Skeletal muscle cell (primary cell): ENCODE measurements at regions not wholly inside any gene's neighbourhood (a gene's known extent, or its start where the extent isn't known, plus 50 kb on each side); places are given as distances from the start of the nearest gene placed in this dataset.

Experiments used
- DNase-seq: peaks from one replicate; pipeline ENCODE4 v3.0.0-alpha.2; 2010; ENCODE audit warnings: low read depth
- H3K4me3 ChIP-seq: 2 replicates; pipeline ENCODE4 v1.5.1; 2011; ENCODE audit warnings: low read depth, mild to moderate bottlenecking, control low read depth, low read length, moderate library complexity

DNA sequence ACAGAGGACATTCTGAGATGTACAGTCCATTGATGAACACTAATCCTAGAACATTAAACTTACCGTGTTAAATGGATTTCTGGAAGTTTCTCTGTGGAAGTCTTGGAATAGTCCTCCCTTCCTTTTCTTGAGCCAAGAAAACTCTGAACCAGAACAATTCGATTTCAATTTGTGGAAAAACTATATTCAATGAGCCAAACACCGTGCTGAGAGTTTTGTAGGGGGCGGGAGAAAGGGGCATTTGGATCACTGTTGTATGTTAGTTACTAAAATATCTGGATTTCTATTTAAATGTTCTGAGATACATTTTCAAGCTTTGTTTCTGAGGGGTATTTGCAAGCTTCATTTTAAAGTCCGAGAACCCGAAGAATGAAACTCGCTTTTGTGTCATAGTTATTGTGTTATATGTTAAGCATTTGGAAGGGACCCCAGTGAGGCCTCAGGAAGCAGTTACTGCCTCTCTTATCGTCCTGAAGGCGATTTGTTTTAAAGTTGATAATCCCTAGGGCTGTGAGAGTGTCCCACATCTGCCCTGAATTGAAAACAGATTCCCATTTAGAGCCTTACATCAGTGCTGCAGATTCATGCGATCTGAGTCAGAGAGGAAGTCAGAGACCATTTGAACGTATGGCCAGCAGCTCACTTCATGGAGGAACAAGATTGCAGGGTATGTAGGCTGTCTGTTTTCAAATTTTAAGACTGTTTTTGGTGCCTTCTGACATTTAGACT lies 70.8 kb upstream of the SASH1 start:
- H3K4me3 ChIP-seq: peak overlapping the region; percentile 45
- DNase-seq: peak; percentile 89

DNA sequence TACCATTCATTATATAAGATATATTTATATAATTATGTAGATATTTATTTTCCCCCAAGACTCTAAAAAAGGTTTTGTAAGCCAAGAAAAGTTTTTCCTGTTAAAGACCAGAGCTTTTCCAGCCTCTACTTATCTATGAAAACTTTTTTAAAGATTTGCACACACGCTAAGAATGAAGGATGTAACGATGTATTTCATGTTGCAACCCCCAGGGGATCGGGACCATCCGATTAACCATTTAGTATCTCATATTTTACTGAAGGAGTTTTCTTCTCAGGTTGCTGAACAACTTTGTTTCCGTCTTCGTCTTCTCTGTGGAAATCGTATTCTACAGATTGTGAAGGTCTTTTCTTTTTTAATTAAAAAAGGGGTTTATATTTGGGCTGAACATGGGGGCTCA lies 70.0 kb upstream of the SASH1 start:
- H3K4me3 ChIP-seq: peak overlapping the region; percentile 45
- DNase-seq: no peak

DNA sequence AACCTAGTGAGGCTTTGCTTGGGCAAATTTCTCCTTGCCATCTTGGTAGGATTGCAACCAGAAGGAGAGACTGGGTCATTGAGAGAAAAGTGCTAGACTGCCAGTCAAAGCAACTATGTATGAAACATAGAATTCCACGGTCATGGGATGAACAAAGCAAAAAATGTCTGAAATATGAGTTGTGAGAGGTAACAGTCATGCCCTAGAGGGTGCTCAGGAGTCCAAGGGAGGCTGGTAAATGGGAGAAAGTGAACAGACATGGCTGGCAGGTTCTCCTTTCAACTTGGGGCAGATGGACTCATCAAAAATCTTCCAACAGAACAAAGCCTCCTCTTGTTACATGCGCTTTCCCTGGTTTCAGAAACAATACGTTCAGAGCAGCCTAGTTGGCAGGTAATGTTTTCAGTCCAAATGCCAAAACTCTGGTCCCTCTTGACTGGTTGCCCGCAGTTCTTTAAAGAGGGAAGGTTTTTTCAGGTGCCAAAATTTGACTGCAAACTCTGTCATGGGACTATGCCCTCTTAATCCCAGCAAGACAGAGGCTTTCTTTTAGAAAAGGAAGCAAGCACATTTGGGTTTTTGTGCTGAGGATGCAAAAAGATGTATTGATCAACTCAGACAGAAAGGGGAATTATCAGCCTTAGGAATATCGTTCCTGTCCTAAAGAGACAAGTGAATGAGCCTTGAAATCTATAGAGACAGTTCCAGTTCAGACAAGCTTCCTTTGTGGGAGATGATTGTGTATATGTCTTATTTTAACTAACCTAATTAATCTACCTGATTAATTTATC lies 68.5 kb upstream of the SASH1 start:
- DNase-seq: no peak

DNA sequence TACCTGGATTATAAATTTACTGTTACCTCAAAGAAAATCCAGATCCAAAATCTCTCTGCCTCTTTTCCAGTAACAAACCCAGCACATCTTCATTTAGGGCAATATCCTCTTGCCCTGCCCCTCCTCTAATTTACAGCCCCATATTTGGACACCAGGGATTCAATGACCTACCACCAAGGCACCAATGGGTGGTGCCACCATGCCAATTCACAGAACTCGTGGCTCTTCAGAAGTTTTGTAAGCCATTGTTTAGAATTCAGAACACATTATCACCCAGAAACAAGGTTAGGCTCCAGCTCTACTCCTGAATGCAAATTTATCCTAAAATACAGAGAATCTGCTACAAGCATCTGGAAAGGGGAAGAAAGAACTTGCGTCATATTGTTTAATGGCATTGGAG lies 67.8 kb upstream of the SASH1 start:
- no peak for DNase-seq
- H3K4me3 ChIP-seq: no peak overlapping the region

More for the DNA sequence above, 68.5 kb upstream of the SASH1 start:
- H3K4me3 ChIP-seq: peak overlapping the region; percentile 45

DNA sequence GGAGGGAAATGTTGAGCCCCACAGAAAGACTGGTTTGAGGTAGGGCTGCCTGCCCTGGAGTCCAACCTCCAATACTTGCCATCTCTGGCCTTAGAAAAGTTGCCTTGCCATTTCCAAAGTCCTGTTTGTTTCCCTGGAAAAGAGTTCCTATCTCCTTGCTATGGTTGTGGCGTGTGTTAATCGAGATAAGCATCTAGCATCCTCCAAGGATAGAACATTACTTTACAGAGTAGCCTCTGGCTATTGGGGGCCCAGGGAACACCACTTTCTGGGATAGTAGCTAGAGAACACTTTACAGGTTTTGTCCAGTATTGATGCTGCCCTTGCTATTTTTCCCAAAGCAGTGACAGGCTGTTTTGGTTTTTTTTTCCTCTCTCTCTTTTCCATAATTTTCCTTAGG lies 57.4 kb upstream of the SASH1 start:
- no peak for DNase-seq
- H3K4me3 ChIP-seq: no peak overlapping the region

DNA sequence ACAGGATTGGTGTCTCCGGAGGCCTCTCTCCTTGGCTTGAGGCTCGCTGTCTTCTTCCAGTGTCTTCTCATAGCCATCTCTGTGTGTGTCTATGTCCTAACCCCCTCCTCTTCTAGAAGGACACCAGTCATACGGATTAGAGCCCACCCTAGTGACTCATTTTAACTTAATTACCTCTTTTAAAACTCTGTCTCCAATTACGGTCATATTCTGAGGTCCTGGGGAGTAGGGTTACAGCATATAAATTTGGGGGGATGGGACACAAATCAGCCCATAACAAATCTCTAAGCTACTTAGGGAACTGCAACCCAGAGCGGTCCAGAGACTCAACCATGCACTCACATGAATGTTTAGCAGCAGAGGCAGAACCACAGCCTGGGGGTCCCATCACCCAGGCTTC lies 56.1 kb upstream of the SASH1 start:
- no peak overlapping the region for H3K4me3 ChIP-seq
- DNase-seq: no peak

DNA sequence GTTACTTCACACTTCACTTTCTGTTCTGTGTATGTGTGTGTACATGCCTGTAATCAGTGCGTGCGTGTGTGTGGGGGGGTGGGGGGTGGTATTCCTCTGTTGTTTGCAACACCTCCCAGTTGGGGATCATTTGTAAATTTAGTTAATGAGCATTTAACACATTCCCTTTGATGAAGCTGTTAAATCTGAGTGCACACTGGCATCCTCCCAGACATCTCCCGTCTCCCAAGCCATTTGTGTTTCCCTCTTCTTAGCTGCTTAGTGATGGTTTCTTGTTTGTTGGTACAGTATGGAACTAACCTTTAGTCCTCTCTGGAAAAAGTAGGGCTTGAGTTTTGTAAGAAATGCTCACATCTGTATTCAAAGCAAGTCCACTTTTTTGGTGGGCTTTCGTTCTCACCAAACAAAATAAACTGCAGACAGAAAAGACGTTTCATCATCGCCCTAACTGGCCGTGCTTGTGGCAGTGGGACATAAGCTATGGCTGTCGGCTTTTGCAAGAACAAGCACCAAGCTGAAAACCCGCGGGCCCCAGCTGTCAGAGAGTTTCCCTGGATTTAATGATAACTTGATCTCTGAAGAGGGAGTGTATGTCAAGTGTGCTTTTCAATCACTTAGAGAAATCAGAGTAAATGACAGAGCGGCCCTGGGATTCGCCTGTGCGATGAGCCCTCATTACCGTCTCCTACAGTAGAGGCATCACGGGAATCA lies 54.9 kb upstream of the SASH1 start:
- no peak for DNase-seq
- no peak overlapping the region for H3K4me3 ChIP-seq

DNA sequence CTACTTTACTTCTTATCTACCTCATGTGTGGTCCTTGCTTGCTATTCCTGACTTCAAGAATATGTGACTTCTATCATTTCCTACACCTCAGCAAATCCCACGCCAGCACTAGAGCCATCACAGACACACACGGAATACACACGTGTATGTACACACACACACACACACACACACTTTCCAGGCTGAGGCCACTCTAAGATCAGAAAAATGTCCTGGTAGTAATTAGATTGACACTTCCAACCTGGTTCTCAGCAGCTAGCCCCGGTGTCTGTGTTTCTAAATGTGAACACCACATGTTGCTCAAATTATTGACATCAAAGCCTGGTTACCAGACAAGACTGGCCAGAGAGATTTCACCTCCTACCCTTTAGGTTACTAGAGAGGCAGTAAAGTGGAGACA lies 54.1 kb upstream of the SASH1 start:
- DNase-seq: no peak
- H3K4me3 ChIP-seq: no peak overlapping the region

DNA sequence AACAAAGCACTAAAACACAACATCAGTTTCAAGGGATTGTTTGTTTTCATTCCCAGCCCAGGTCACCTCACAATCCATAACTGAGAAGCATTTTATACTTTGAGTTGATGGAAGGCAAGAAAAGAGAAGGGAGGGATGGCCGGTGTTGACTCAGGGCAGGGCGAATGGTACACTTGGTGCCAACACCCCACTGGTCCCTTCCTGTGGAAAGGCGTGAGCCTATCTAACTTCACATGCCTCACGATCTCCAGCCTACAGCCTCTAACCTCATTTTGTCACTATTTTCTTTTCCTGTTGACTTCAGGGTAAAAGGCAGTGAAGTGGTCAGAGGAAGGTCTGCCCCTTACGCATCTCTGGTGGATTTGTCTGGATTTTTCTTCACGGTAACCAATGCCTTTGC lies 53.5 kb upstream of the SASH1 start:
- no peak for DNase-seq
- no peak overlapping the region for H3K4me3 ChIP-seq

DNA sequence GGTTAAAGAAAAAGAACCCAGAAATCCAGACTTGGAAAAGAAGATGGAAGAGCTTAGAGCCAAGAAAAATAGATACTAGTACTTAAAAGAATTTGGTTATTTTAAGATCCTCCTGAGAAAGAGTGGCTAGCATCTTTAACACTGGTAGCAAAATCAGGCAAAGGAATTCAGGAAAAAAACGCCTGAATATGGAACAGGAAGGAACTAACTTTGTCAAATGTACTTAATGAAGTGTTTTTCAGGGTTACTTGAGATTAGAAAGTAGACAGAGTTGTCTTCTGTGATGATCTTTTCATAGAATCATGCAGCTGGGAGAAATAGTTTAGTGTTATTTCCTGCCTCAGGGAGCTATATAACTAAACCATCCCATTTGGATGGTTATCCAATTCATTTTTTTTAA lies 50.8 kb upstream of the SASH1 start:
- no peak for DNase-seq

More for the DNA sequence above, 50.8 kb upstream of the SASH1 start:
- no peak overlapping the region for H3K4me3 ChIP-seq
